SK-N-SH (cell line): ENCODE measurements at regions not wholly inside any gene's neighbourhood (a gene's known extent, or its start where the extent isn't known, plus 50 kb on each side); places are given as distances from the start of the nearest gene placed in this dataset.

ENCODE experiments used
- CHD2 ChIP-seq: fragments of 150-350 bp; IDR thresholded peaks from 2 replicates; pipeline ENCODE4 v1.6.1; 2018; ENCODE audit warnings: low read length; ENCODE audit not compliant: partially characterized antibody
- CTCF ChIP-seq: fragments of 200-600 bp; sonication (generic); IDR thresholded peaks from 2 replicates; pipeline ENCODE4 v1.6.1; 2017; ENCODE audit warnings: antibody characterized with exemption, mild to moderate bottlenecking, moderate library complexity
- MAX ChIP-seq: IDR thresholded peaks from 2 replicates; pipeline ENCODE4 v1.4.0; 2012; ENCODE audit warnings: low read depth
- NRF1 ChIP-seq: IDR thresholded peaks from 2 replicates; pipeline ENCODE4 v1.6.1; 2012; ENCODE audit warnings: low read depth, mild to moderate bottlenecking, low read length
- REST ChIP-seq: IDR thresholded peaks from 2 replicates; pipeline ENCODE4 v1.6.1; 2012; ENCODE audit warnings: mild to moderate bottlenecking, low read depth, low read length, moderate library complexity
- TAF1 ChIP-seq: IDR thresholded peaks from 2 replicates; pipeline ENCODE4 v1.6.1; 2012; ENCODE audit warnings: low read depth, mild to moderate bottlenecking, low read length, moderate library complexity, borderline replicate concordance
- YY1 ChIP-seq: IDR thresholded peaks from 2 replicates; pipeline ENCODE4 v1.4.0; 2012; ENCODE audit warnings: low read depth, mild to moderate bottlenecking

- TF ChIP-seq NRF1 = no peak
- no peak for TF ChIP-seq CTCF
- TF ChIP-seq YY1 = no peak
- TF ChIP-seq CHD2 = no peak
- no peak for TF ChIP-seq MAX
- no peak for TF ChIP-seq REST
- no peak for TF ChIP-seq TAF1
Observed at GRCh38 chr6:110041126-110041525, 63.0 kb downstream of the GPR6 start.
